ENCODE measurements at regions not wholly inside any gene's neighbourhood (a gene's known extent, or its start where the extent isn't known, plus 50 kb on each side); places are given as distances from the start of the nearest gene placed in this dataset.

DNA sequence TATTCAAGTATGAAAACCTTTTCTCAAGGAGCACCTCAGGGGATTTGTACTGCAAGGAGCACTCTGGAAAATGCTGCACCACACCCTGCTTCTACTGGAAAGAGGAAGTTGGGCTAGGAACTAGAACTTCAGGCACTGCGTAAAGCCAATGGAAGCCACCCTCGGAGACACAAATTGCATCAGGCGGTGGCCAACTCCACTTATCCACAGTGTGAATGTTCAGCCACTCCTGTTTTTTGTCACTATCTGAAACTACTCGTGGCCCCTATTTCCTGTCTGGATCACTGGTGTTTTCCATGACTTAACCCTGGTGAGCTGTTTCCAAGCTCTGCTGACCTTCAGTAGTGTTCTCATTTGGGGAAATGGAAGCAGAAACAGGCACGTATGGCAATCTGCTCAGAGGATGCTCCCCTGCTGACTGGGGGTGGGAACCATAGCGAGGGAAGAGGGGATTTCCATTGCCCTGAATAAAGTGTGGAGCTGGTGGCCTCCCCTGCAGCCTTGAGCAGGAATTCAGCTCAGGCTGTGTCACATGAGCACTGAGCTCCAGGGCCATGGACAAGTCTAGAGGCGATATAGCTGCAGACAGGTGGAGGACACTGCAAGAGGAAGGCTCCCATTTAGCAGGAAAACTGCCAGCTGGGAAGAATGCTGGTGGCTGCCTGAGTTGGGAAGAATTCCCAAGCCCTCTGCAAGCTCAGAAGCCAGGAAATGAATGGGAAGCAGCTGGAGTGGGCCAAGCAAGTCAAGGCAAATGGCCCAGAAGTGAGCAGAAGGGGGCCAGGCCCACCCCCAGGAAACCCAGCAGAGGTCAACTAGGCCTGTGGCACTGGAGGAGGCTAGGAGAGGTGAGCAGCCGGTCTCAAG, 50.5 kb upstream of the RAP1B start:
- DNase-seq, result no peak

DNA sequence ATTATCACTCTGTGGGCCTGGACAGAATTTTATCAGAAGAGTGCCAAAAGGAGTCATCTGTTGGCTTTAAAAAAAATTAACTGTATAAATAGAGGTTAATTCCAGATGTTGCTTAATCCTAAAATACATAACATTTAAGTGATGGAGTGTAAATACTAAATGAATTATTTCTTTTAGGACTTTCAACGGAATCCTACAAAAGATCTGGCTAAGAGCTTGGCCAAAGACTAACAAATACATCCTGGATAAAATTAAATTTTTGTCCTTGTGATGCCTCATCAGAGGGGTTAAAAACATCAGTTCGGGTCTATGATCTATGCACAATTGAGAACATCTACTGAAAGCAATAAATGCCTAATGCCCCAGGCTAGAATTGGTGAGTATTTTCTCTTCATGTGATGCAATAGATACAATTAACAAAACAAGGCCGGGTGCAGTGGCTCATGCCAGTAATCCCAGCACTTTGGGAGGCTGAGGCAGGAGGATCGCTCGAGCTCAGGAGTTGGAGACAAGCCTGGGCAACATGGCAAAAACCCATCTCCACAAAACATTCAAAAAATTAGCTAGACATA, 49.8 kb upstream of the RAP1B start:
- no peak for DNase-seq
